Memory B cell (primary cell): ENCODE measurements at regions not wholly inside any gene's neighbourhood (a gene's known extent, or its start where the extent isn't known, plus 50 kb on each side); places are given as distances from the start of the nearest gene placed in this dataset.
"Not testable (repeated sequence)": the region's sequence is repeated elsewhere in the genome, so short reads cannot be mapped to it uniquely, and the experiment has no call there.

Source experiments
- ATAC-seq: fragments of 150-1000 bp; cut with Tn5 transposase; 2 replicates; pipeline ENCODE4 v1.10.0; 2021; ENCODE audit warnings: low read depth, mild to moderate bottlenecking, moderate library complexity
- DNase-seq, 2 donors: peaks; one replicate each; pipeline ENCODE4 v3.0.0; 2022; ENCODE audit warnings: low spot score in 2 of 2
- H3K27ac Mint-ChIP-seq: one replicate; pipeline ENCODE4 v1.8.0; 2022; ENCODE audit warnings: mild to moderate bottlenecking, moderate library complexity, mixed read lengths
- H3K27me3 Mint-ChIP-seq: one replicate; pipeline ENCODE4 v1.8.0; 2022; ENCODE audit warnings: mixed read lengths
- H3K36me3 Mint-ChIP-seq: one replicate; pipeline ENCODE4 v1.8.0; 2022; ENCODE audit warnings: mild to moderate bottlenecking, mixed read lengths
- H3K4me1 Mint-ChIP-seq: one replicate; pipeline ENCODE4 v1.8.0; 2022; ENCODE audit warnings: mixed read lengths
- H3K4me3 Mint-ChIP-seq: one replicate; pipeline ENCODE4 v1.8.0; 2022; ENCODE audit warnings: mild to moderate bottlenecking, moderate library complexity, mixed read lengths
- H3K9me3 Mint-ChIP-seq: one replicate; pipeline ENCODE4 v1.8.0; 2022; ENCODE audit warnings: mixed read lengths

DNA sequence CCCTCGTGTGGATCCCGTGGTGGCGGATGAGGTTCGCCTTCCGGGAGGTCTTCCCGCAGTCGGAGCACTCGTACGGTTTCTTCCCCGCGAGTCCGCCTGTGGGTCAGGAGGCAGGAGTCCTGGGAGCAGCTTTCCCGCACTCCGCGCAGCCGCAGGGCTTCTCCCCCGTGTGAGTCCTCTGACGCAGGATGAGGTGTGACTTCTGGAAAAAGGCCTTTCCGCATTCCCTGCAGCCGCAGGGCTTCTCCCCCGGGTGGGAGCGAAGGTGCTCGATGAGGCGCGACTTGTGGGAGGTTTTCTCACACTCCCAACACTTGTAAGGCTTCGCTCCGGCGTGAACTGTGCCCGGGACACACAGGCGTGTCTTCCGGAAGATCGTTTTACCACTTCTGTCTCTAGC lies 68.8 kb upstream of the WIPI2 start:
- not testable (repeated sequence) for H3K27me3 Mint-ChIP-seq, H3K27ac Mint-ChIP-seq, H3K9me3 Mint-ChIP-seq, H3K4me3 Mint-ChIP-seq, DNase-seq, H3K4me1 Mint-ChIP-seq, ATAC-seq, H3K36me3 Mint-ChIP-seq

DNA sequence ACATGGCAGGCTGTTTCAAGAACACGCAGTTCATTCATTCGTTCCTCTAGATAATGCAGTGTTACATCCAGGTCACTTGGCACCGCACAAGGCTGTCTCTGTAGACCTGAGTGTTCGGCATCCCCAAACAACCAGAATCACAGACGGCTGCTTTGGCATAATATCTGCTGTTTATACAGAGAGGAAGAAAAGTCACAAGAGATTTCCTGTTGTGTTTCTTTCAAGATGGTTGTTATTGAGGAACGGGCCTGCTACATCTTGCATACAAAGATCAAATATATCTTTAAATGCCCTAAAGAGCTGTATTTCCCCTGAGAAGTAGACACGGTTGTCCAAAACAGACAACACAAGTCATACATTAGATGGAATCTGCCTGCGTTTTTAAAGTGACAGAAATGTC lies 58.8 kb upstream of the WIPI2 start:
- H3K36me3 Mint-ChIP-seq, H3K4me1 Mint-ChIP-seq, ATAC-seq, H3K9me3 Mint-ChIP-seq, H3K4me3 Mint-ChIP-seq, H3K27ac Mint-ChIP-seq, H3K27me3 Mint-ChIP-seq, DNase-seq: not testable (repeated sequence)

DNA sequence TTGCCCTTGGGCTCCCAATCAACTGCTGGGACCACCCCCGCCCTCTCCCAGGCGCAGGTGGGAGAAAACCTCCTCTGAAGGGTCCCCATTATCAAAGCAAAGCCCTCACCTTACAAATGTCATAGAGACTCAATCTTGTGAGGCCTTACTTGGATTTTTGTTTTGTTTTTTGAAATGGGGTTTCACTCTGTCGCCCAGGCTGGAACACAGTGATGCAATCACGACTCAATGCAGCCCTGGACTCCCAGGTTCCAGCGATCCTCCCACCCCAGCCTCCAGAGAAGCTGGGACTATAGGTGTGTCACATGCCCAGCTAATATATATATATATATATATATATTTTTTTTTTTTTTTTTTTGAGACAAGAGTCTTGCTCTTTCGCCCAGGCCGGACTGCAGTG lies 57.5 kb upstream of the WIPI2 start:
- H3K4me1 Mint-ChIP-seq: peaks cover 2% of the 10 kb centered on the region
- H3K27ac Mint-ChIP-seq: no peak overlapping the region
- no peaks in the 10 kb centered on the region for H3K36me3 Mint-ChIP-seq
- H3K9me3 Mint-ChIP-seq: no peaks in the 10 kb centered on the region
- ATAC-seq (no peak), DNase-seq (no peak)
- no peak overlapping the region for H3K4me3 Mint-ChIP-seq
- peaks cover 4% of the 10 kb centered on the region for H3K27me3 Mint-ChIP-seq

DNA sequence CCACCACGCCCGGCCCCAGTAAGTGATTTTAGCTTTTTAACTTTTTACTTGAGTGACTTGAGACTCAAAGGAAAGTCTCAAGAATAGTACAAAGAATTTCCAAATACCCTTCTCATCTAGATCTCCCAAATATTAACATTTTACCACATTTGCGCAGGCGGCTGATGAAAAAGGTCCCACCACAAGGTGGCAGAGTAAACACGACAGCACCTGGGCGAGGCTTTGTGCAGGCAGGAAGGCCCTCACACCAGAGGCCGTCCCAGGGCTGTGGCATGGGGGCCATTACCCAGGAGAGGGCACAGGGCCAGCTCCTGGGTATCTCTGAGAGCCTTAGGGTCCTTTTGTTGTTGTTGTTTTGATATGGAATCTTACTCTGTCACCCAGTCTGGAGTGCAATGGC lies 50.0 kb upstream of the WIPI2 start:
- H3K27me3 Mint-ChIP-seq: peaks cover 4% of the 10 kb centered on the region
- ATAC-seq (no peak), DNase-seq (peak in 1 of 2 donors; percentile 14)
- H3K4me3 Mint-ChIP-seq: no peak overlapping the region
- no peaks in the 10 kb centered on the region for H3K9me3 Mint-ChIP-seq
- H3K36me3 Mint-ChIP-seq: no peaks in the 10 kb centered on the region
- no peak overlapping the region for H3K27ac Mint-ChIP-seq
- peaks cover 2% of the 10 kb centered on the region for H3K4me1 Mint-ChIP-seq
